NCI-H1694 (cell line): ENCODE measurements at regions not wholly inside any gene's neighbourhood (a gene's known extent, or its start where the extent isn't known, plus 50 kb on each side); places are given as distances from the start of the nearest gene placed in this dataset.
"Not testable (repeated sequence)": the region's sequence is repeated elsewhere in the genome, so short reads cannot be mapped to it uniquely, and the experiment has no call there.

Source experiments
- DNase-seq: peaks from one replicate; lab custom pipeline; 2025; lab: John Stamatoyannopoulos, UW

GRCh38 chr15:38961931-38962330 lies 397.3 kb upstream of the RASGRP1 start:
- DNase-seq = no peak

- no peak for DNase-seq
Observed at GRCh38 chr15:38972831-38973230, 408.2 kb upstream of the RASGRP1 start.

GRCh38 chr15:38975282-38975990 lies 410.8 kb upstream of the RASGRP1 start:
- no peak for DNase-seq

- peak; percentile 1 for DNase-seq
Observed at GRCh38 chr15:38991126-38991525, 426.5 kb upstream of the RASGRP1 start.

GRCh38 chr15:38991701-38992100 lies 427.1 kb upstream of the RASGRP1 start:
- no peak for DNase-seq

- no peak for DNase-seq
Observed at GRCh38 chr15:38992506-38992905, 427.9 kb upstream of the RASGRP1 start.

GRCh38 chr15:38992930-38993329 lies 428.3 kb upstream of the RASGRP1 start:
- no peak for DNase-seq

- DNase-seq = no peak
Observed at GRCh38 chr15:38994310-38994709, 429.7 kb upstream of the RASGRP1 start.

- no peak for DNase-seq
Observed at GRCh38 chr15:38996111-38996631, 431.6 kb upstream of the RASGRP1 start.

GRCh38 chr15:38997841-38998240 lies 433.2 kb upstream of the RASGRP1 start:
- DNase-seq = no peak

GRCh38 chr15:39000008-39000734 lies 435.6 kb upstream of the RASGRP1 start:
- no peak for DNase-seq

GRCh38 chr15:39009740-39010139 lies 445.1 kb upstream of the RASGRP1 start:
- DNase-seq = no peak

GRCh38 chr15:39011066-39011465 lies 446.5 kb upstream of the RASGRP1 start:
- not testable (repeated sequence) for DNase-seq

- no peak for DNase-seq
Observed at GRCh38 chr15:39013262-39013661, 448.6 kb upstream of the RASGRP1 start.

GRCh38 chr15:39014682-39015081 lies 450.1 kb upstream of the RASGRP1 start:
- DNase-seq = no peak

- DNase-seq = no peak
Observed at GRCh38 chr15:39016706-39017105, 452.1 kb upstream of the RASGRP1 start.

- no peak for DNase-seq
Observed at GRCh38 chr15:39018966-39019365, 454.4 kb upstream of the RASGRP1 start.

- DNase-seq = no peak
Observed at GRCh38 chr15:39021341-39021740, 456.7 kb upstream of the RASGRP1 start.

- no peak for DNase-seq
Observed at GRCh38 chr15:39022532-39023305, 458.1 kb upstream of the RASGRP1 start.

- DNase-seq = no peak
Observed at GRCh38 chr15:39025321-39025720, 460.7 kb upstream of the RASGRP1 start.

- DNase-seq = no peak
Observed at GRCh38 chr15:39025881-39026280, 461.3 kb upstream of the RASGRP1 start.

- DNase-seq = no peak
Observed at GRCh38 chr15:39028069-39028468, 463.5 kb upstream of the RASGRP1 start.

- DNase-seq = no peak
Observed at GRCh38 chr15:39029741-39030140, 465.1 kb upstream of the RASGRP1 start.
